HG03139 (cell line): ENCODE measurements at regions not wholly inside any gene's neighbourhood (a gene's known extent, or its start where the extent isn't known, plus 50 kb on each side); places are given as distances from the start of the nearest gene placed in this dataset.

Experiments
- ATAC-seq: cut with Tn5 transposase; IDR thresholded peaks from one replicate; pipeline ENCODE4 v1.9.1; 2021; ENCODE audit not compliant: unreplicated experiment

DNA sequence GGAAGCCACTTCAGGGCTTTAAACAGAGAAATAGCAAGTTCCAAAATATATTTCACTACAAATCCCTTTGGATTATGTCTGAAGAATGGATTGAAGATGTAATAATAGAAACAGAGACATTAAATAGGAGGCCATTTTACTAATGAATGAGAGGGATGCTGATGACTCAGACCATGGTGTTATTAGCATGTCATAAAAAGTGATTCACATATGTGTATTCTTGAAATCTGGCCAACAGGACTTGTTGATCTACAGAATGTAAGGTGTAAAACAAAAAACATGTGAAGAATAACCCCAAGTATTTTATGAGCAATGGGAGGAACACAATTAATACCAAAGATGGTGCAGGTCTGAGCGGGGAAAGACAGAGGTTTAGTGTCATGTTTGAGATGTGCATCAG is 873.7 kb downstream of the SLITRK5 start:
- no peak for ATAC-seq

DNA sequence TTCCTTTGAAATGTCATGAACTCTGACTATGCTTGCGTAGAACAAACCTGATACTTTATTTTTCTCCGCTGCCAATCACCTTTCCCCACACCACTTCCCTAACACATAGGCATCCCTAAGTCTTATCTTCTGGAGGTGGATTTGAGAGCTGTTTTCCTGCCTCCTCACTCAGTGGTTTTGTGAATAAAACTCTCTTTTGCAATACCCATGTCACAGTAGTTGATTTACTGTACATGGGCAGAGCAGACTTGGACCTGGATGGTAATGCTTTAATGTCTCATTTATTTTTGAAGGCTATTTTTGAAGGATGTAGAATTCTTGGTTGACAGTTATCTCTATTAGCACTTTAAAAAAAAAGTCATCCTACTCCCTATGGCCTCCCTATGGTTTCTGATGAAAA is 881.8 kb downstream of the SLITRK5 start:
- no peak for ATAC-seq

DNA sequence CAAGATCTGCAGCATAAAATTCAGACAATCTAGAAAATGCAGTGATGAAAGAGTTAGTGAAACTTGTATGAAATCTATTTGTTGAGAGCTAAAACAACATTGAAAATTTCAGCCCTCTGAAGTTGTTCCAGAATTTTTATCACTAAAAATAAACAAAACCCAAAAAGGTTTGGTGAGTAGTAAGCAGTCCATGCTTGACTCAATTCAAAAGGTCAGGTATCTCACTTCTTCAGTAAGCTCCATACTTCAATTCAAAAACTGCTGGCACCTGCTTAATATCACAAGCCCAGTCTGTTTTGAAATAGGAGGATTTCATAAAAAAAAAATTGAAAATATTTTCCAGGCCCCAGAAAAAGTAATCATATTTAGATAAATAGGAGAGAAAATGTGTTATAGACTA is 894.4 kb downstream of the SLITRK5 start:
- no peak for ATAC-seq

DNA sequence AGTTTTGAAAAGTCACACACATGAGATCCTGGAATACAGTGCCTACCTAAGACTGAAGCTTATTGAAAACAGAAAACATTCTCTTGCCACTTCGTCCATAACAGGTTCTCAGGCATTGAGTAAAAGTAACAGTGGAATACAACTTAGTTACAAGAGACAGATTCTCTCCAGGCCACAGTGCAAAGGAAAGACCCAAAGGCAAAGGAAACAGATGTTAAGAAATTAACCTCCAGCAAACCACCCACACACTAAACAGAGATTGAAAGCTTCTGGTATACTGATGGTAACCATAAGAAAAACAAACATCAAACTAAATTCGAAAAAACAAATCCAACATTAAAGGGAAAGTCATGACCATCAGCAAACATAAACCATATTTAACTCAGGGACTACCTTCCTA is 914.7 kb downstream of the SLITRK5 start:
- no peak for ATAC-seq

DNA sequence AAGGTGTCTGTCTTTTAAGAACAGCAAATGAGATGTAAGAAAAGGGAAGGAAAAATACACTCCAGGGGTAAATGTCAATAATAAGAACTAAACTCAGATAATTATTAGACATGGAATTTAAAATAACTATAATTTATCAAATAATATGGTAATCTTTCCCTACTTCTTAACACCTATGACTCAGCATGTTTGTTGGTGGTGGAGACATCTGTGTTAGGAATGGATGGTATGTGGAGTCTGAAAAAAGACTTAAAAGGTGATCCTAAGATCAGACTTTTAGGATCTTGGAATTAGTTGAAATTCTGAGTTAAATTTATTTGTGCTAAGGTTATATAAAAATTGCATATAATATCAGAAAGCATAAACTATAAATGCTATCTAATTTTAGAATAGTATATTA is 915.1 kb downstream of the SLITRK5 start:
- no peak for ATAC-seq

DNA sequence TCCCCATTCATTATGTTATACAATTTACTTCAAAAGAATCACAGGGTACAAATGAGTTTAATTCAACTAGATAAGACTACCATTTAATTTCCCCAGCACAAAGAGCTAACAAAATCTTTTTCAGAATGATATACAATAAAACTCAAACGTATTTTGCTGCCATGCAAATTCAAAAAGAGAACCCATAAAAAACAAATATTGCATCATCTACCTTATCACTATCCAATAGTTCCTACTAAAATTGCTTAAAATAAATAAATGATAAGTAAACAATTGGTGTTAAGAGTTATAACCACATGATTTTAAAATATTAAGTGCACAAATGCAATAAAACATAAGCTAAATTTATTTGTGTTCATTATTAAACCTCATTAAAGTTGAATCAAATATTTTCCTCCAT is 919.4 kb downstream of the SLITRK5 start:
- ATAC-seq = no peak

DNA sequence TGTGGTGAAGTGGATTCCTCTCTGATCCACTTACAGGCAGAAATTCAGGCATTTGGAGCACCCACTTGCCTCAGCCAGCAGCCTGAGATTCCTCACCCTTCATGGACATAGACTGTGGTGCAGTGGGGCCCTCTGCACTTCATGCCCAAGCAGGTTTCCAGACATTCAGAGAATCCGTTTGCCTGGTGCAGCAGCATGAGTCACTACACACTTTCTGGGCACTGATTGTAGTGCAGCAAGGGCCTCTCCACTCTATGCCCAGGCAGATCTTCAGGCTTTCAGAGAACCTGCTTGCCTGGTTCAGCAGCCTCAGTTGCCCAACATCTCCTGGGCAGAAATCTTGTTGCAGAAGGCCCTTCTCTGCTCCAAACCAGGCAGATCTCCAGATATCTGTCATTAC is 920.9 kb downstream of the SLITRK5 start:
- ATAC-seq = no peak

DNA sequence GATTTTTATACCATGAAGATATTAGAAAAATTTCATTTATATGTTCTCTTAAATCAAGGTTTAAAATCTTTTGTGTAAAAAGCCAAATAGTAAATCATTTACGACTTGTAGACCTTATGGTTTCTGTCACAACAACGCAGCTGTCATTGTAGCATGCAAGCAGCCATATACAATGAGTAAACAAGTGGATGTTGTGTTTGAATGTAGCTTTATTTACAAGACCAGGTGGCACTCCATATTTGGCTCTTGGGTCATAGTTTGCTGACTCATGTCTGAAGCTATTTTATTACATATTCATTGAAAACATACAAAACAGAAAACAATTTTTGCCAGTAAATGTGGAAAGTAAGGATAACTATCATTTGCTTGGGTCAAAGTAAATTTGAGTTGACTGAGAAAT is 930.8 kb downstream of the SLITRK5 start:
- no peak for ATAC-seq

DNA sequence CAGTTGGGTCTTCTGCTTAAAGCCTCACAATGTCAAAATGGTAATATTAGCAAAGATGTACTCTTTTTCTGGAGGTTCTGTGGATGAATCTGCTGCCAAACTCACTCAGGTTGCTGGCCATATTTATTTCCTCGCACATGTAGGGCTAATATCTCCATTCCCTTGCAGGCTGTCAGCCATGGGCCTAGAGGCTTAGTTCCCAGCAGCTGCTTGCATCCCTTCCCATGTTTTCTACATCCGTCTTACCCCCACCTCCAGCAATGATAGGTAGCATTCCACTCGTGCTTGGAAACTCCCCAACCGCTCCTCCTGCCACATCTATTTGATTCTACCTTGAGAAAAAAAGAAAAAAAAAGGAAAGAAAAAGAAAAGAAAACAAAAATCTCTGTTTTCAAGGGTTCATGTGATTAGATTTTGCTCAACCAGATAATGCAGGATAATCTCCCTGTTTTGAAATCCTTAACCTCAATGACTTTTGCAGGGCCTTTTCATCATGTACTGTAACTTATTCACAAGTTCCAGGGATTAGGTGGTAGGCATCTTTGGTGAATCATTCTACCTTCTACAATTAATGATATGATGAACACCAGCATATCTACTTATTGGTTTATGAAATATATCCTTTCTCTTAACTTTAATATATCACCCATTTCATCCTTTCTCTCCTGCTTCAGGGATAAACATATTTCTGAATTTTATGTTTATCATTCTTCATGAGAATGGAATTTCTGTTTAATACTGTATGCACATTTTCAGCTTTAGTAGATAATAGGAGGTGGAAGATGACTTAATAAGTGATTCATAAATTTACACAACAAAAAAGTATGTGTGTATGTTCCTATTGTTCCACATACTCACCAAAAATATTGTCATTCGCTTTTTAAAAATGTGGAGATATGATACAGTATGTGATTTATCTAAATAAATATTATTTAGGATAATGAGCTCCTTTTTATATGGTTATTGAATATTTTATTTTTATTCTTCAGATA is 931.9 kb downstream of the SLITRK5 start:
- ATAC-seq = no peak

DNA sequence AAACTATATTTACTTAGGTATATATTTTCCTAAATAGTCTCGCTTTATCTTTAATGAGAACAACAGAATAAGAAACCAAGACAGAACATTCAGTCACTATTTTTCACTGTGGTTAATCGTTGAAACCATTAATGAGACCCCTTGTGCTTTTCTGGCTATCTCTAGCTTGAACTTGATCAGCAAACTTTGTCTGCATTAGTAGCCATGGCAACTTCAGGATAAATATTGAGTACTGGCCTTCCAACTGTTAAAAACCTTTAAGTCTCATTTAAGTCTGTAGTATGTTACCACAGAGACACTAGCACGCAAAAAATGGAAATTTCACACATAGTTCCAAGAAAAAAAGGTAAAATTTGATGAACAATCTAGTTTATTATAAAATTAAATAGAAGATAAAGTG is 946.0 kb downstream of the SLITRK5 start:
- no peak for ATAC-seq

DNA sequence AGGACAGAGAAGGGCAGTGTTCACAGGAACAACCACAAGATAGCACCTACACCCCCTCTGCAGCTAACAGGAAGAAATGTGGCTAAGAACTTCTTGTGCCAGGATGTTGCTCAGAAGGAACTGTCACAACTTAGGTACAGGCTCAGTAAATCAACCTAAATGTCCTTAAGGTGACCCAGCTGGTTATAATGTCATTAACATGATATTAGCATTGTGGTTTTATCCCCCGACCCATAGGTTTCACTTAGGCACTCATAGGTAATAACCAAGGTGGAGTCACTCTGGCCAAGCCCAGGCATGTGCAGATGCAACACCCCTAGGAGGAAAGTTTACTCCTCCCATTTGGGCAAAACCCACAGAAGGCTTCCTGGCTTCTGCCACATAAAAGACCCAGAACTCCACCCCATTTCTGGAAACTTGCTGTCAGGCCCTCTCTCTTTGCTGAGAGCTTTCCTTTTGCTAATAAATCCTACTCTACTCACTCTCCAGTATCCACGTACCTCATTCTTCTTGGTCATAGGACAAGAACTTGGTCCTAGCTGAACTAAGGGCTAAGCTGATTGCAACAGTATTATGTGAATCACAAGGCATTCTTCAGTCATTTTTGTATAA is 951.3 kb downstream of the SLITRK5 start:
- no peak for ATAC-seq

DNA sequence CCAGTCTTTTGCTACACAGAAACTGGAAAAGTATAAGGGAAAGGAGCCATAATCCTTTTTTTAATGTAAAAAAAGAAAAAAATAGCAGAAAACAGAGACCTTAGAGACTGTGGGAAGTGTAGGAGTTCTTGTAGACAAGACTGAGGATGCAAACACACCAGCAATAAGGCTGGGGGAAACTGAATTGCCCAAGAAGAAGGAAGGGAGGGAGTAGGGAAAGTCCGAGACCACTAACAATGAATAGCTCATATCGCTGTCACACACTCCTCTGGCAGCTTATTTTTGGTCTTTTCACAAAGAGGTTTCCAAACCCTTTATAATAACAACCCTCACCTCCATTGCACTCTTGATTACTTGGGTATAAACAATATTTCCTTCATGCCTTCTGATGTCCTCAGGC is 952.0 kb downstream of the SLITRK5 start:
- no peak for ATAC-seq

DNA sequence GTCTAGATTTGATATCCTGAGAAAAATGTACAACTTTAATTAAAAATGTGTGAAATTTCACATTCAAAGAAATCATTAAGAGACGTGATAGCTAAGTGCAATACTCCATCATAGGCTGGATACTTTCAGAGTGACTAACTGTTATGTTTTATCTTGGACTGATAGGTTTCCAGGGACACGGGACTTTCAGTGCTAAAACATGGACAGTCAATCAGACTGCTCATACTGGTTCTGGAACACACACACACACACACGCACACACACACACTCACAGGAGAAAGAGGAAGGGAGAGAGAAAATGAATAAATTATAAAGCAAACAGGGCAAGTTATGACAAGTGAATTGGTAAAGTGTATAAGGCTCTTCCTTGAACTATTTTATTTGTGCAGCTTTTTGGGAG is 955.9 kb downstream of the SLITRK5 start:
- no peak for ATAC-seq

DNA sequence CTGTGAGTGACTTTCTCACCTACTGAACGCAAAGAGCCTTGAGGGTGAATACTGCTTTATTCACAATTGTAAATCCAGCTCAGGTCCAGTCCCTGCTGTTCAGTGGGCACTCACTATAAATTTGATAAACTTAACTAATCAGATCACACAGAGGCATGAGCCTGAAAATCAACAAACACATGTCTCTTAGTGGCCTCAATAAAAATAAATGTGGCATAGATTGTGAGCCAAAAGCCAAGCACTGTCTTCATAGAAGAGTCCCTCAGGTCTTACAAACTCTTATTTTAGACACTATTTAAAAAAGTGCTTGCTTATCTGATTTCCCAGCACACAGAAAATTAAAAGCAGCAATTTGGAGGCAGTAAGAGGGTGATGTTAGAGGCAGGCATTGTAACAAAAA is 957.7 kb downstream of the SLITRK5 start:
- no peak for ATAC-seq

DNA sequence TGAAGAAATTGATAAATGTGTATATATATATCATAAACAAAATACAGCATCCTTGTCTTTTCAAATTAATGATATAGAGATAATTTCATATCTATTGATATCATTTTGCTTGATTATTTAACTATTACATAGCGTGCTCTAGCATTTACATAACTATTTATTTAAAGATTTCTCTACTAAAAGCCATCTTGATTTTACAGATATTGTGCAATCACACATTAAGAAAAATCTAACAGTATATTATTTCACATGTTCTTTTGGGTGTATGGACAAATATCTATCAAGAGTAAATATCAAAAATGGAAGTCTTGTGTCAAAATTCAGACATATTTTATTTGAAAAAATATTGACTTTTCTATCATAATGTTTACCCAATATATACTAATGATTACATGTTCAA is 966.8 kb downstream of the SLITRK5 start:
- ATAC-seq = no peak

DNA sequence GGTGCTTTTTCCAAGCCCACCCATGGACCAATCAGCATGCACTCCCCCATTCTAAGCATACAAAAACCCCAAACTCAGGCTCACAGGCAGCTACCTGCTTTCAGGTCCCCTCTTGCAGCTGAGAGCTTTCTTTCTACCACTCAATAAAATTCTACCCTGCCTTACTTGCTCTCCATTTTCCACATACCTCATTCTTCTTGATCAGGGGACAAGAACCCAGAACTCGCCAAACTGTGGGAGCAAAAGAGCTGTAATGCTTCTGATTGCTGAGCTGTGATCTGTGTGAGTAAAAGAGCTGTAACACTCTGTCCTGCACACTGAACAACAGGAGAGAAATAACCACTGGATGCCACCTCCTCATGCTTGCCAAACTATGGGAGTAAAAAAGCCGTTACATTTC is 972.1 kb downstream of the SLITRK5 start:
- no peak for ATAC-seq

DNA sequence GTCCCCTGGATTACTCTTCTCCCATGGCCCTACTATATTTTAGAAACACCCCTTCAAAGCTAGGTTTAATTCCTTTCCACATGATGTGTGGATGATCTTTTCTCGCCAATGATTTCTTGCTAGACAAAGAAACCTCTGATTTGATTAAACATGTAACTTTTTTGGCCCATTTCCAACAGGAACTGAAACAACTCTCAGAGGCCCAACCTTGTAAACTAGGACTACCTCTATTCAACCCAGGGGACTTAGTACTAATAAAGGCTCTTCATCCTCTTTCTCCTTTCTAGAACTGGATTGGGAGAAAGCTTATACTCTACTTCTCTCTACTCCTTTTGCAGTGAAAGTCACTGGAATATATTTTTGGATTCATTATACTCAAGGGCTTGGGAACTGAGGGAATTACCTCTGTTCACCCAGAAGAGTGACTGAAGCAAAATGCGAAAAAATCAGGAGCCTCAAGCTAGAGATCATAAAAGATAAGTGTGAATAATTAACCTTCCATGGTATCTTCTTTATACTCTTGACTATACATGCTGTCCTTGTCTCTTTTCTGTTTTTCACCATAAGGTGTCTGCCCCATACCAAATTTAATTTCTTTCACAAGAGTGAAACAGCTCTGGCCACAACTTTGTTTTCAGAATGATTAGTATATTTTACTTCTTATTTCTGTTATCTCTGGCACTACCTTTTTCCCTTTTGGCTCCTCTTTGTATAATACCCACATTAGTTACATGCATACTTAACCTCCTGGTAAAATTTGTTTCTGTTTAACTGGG is 977.6 kb downstream of the SLITRK5 start:
- no peak for ATAC-seq

DNA sequence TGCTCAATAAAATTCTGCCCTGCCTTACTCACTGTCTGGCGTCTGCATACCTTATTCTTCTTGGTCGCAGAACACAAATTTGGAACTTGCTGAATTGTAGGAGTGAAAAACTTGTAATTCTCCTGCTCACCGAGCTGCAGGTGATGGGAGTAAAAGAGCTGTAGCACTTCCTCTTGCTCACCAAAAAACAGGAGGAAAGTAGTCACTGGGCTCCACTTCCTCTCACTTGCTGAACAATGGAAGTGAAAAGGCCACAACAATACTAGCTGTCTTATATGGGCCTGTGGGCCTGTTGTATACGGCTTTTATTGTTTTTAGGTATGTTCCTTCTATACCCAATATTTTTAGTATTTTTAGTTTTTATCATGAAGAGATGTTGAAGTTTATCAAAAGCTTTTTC is 978.7 kb downstream of the SLITRK5 start:
- ATAC-seq = no peak

DNA sequence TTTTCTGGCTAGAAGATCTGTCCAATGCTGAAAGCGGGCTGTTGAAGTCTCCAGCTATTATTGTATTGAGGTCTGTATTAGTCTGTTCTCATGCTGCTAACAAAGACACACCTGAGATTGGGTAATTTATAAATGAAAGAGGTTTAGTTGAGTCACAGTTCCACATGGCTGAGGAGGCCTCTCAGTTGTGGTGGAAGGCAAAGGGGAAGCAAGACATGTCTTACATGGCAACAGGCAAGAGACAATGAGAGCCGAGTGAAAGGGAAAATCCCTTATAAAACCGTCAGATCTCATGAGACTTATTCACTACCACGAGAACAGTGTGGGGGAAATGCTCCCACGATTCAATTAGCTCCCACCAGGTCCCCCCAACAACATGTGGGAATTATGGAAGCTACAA is 980.4 kb downstream of the SLITRK5 start:
- ATAC-seq = no peak

DNA sequence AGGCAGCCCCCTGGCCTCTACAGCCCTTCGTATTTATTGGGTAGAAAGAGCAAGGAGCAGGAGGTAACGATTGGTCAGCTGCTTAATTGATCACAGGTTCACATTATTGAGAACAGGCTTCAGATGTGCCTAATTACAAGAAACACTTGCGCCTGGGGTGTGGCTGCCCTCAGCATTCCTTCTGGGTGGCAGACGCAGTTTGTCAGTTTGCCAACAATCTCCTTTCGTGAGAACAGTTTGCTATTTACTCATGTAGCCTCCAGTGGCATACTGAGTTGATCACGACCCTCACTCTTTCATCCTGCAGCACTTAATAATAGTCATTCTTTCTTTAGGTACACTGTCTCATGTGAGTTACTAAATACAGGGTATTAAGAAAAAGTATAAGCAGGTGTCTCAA is 985.6 kb downstream of the SLITRK5 start:
- ATAC-seq = no peak

DNA sequence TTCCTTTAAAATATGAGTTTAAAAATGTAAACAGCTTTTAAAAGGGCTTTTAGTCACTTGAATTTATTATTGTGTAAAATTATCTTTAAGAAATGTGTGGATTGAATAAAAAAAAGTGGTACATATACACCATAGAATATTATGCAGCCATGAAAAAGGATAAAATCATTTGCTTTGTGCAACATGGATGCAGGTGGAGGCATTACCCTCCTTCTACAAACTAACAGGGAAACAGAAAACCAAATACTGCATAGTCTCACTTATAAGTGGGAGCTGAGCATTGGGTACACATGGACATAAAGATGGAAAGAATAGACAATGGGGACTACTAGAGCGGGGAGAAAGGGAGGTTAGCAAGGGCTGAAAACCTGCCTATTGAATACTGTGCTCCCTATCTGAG is 999.3 kb downstream of the SLITRK5 start:
- no peak for ATAC-seq

DNA sequence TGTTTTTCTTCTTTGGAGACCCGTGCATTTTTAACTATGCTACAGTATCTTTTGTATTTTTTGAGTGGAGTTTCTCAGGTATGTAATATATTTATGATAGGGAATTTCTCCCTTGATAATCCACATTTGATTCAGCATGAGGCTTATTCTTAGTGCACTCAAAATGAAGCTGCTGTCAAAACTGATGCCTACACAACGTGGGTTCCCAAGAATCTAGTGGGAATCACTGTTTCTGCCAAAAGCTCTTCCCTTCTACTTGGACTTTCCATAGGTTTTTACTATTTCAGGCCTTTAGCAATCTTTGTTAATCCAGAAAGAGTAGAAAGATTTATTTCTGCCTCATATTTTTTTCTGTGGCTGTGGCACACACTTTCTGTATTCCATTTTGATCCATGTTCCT is 1003.7 kb downstream of the SLITRK5 start:
- no peak for ATAC-seq
